NOMO-1 (cell line): ENCODE measurements at regions not wholly inside any gene's neighbourhood (a gene's known extent, or its start where the extent isn't known, plus 50 kb on each side); places are given as distances from the start of the nearest gene placed in this dataset.
"Not testable (repeated sequence)": the region's sequence is repeated elsewhere in the genome, so short reads cannot be mapped to it uniquely, and the experiment has no call there.

ENCODE experiments used
- DNase-seq, 2 experiments: peaks; one replicate each; lab custom pipeline; 2025; ENCODE audit not compliant: unreplicated experiment in 2 of 2; lab: John Stamatoyannopoulos, UW

DNA sequence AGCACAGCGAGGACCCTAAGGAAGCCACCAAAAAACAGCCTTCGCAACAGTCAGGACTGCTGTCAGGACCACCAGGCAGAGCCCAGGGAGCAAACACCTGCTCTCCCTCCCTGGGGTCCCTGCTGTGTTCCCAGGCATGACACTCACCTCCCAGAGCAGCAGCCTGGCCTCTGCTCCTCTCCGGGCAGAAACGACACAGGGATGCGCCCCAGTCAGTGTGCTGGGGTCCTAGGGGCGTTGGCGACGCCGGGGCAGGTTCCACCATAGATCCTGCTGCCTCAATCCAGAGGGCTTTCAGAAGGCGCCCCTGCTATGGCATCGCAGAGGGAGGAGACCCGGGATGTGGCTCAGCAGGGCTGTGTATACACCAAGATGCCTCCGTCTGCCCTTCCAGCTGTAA lies 169.7 kb upstream of the FOXD4L5 start:
- not testable (repeated sequence) for DNase-seq

DNA sequence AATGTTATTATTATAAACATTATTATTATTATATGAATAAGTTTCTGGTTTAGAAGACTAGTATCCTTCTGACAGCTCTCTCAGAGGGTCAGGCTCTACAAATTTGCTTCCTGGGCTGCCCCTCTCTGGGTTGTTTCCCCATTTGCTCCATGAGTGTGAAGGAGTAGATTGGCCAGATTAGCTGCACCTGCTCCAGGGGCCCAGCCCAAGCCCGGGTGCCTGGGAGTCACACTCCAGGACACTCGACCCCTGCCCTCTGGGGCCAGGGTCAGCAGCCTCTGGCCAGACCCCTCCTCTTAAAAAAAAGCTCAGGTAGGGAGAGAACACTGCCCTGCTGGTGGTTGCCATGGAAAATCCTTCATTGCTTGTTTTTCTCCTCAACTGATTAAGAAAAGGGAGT lies 169.0 kb upstream of the FOXD4L5 start:
- DNase-seq: not testable (repeated sequence)

DNA sequence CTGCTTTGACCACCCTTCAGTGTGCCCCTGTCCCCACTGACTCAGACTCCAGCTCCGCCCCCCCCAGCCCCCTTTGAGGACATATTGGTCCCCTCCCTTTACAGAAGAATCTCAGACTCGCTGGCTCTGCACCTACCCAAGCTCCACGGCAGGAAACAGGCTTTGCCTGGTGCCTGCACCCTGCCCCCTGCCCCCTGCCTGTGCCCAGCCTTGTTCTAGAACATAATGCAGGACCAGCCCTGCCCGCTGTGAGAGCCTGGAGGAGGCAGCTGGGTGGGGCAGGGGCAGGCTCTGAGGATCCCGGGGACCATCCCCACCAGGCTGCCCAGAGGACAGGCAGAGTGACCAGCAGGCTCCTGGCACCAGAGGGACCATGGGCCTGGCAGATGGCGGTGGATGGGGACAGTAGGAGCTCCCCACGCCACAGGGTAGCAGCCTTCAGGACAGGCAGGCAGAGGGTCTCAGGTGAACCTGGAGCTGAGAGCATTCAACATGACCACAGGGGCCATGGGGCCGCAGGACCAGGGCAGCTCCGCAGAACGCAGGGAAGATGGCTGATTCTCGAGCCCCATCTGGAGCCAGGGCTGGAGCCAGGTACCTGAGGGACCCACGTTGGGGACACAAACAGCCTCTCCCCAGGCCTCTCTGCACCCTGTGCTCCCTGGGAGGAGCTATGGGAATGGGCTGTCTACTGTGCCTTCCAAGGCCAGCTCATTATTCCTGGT lies 165.0 kb upstream of the FOXD4L5 start:
- DNase-seq: not testable (repeated sequence)

DNA sequence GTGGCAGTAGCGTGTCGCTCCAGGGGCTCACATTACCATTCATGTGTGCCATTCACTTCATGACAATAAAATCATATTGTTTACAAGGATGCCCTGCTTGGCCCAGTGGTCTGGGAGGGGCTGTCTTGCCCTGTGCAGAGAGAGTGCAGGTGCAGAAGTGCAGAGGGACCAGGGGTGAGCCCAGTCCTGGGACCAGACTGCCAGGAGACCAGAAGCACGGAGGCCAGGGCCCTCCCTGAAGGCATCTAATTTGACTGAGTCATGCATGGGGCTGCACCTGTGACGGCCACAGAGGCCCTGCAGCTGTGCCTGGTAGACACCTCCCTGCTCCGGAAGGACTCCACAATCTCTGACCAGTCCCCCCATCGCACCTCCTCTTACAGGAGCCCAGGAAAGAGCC lies 164.4 kb upstream of the FOXD4L5 start:
- no peak for DNase-seq

DNA sequence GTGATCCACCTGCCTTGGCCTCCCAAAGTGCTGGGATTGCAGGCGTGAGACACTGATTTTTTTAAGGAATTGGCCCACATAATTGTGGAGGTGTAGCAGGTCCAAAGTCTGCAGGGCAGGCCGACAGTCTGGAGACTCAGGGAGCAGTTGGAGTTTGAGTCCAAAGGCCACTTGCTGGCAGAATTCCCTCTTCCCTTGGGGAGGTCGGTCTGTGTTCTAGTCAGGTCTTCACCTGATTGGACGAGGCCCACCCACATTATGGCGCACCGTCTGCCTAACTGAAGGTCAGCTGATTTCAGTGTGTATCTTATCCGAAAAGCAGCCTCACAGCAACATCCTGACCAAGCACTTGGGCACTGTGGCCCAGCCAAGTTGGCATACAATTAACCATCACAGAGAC lies 162.1 kb upstream of the FOXD4L5 start:
- DNase-seq: not testable (repeated sequence)

DNA sequence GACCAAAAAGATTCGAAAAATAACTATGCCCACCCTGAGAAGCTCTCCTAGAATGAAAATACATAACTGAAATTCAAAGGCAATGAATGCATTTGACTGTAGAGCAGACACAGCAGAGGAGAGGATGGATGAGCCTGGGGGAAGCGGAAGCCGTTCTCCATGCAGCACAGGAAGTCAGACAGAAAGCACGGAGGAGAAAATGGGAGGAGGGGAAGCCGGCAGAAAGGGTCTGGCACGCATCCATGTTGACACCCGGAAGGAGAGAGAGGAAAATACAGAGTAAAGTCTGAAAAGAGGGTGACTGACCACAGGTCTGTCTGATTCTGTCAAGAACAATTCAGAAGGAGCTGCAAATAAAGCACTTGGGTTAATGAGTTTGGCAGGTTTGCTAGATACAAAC lies 161.0 kb upstream of the FOXD4L5 start:
- not testable (repeated sequence) for DNase-seq

DNA sequence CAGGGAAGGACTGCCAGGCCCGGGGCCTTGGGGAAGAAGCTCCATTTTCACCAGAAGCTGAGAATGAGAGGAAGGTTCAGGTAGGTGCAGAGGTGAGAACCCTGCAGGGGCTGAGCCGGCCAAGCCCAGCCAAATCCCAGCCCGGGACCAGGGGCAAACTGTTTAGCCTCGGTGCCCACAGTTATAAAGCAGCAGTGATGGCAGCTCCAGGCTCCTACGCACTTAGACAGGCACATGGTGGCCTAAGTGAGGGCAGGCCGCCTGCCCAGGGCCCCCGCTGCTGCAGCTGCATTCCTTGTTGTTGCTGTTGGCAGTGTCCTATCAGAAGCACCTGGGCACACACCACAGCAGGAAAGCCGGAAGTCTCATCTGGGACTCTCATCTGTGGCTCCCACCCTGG lies 159.9 kb upstream of the FOXD4L5 start:
- DNase-seq: no peak

DNA sequence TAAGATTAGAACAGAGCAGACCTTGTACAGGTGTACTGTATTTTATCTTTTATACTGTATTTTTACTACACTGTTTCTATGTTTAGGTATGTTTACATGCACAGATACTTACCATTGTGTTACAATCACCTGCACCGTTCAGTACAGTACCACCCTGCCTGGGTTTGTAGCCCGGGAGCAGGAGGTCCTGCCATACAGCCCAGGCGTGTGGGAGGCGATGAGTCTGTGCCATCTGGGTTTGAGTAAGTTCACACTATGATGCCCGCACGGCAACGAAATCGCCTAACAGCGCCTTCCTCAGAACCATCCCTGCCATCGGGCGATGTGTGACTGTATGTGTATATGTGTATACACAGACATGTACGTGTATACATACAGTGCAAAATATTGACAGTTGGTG lies 157.1 kb upstream of the FOXD4L5 start:
- not testable (repeated sequence) for DNase-seq

DNA sequence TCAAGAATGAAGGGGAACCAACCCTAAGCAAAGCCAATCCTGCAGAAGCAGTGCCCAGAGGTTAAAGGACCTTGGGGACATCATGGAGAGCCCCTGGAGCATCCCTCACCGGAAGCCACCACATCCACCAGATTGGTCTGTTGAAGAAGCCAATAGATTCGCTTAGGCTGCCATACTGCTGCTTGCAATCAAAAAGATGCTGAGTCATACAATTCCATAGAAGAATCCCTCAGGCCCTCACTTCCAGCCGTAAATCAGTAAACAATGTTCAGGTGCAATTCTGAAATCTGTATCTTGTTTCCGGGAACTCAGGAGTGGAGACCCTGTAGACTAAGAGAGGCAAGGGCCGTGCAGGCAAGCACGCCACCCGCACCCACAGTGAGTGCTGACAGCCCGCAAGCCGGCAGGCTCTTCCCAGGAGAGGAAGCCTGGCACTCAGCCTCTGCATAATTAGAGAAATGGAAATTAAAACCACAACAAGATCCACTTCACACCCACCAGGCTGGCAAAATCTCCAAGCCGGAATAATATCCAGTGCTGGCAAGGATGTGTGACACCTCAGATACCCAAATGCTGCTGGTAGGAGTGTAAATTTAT lies 156.4 kb upstream of the FOXD4L5 start:
- not testable (repeated sequence) for DNase-seq

DNA sequence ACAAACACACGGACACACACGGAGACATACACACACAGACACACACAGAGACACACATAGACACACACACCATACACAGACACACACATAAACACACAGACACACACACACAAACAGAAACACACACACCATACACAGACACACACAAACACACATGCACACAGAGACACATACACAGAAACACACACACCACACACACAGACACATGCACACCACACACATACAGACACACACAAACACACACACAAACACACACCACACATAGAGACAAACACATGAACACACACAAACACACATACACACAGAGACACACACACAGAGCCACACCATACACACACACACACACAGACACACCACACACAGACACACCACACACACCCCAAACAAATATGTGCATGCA lies 152.7 kb upstream of the FOXD4L5 start:
- no peak for DNase-seq

DNA sequence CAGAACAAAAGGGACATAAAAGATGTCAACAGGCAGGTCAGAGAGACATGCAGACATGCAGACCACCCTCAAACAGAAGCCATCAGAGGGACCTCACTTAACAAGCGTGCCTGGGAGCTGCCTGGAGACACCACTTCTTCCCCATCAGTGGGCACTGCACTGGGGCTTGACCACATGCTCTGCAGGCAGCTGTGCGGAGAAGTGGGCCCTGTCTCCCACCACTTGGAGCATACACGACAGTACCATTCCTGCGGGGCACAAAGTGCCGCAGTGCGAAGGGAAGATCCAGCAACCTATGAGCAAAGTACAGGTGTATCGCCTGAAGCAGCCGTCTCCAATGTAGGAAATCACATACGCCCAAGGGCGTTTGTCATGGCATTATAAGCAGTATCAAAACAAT lies 150.5 kb upstream of the FOXD4L5 start:
- DNase-seq: no peak

DNA sequence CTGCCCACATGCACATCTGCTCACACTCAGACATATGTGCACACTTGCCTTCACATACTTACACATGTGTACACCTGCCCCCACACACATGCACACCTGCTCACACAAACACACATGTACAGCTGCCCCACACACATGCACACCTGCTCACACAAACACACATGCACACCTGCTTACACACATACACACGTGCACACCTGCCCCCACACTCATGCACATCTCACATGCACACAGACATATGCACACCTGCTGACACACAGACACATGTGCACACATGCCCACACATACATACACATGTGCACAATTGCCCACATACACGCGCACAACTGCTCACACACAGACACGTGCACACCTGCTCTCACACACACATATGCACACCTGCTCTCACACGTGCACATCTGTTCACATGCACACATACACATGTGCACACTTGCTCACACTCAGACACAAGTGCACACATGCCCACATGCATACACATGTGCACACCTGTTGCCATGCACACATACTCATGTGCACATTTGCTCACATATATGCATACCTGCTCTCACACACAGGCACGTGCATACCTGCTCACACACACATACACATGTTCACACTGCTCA lies 147.8 kb upstream of the FOXD4L5 start:
- no peak for DNase-seq

DNA sequence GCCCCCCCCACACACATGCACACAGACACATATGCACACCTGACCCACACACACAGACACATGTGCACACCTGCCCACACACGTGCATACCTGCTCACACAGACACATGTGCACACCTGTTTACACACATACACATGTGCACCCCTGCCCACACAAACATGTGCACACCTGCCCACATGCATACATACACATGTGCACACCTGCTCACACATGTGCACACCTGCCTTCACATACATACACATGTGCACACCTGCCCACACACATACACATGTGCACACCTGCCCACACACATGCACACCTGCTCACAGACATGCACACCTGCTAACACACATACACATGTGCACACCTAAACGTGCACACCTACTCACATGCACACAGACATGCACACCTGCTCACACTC lies 147.0 kb upstream of the FOXD4L5 start:
- DNase-seq: no peak

DNA sequence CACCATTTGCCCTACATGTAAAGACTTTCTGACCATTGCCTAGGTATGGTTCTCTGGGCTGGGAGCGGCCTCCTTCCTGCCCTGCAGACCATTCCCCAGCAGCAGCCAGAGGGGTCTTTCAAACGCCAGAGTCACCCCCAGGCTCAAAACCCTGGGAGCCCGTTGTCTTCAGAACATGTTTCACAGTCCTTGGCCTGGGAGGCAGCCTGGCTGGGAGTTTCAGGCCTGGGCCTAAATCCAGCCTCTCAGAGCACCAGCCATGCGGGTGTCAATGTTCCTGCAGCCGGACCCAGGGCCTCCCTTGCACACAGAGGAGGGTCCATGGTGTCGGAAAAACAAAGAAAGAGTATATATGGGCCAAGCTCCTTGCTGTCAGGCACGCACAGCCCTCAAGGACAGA lies 145.2 kb upstream of the FOXD4L5 start:
- DNase-seq: no peak

DNA sequence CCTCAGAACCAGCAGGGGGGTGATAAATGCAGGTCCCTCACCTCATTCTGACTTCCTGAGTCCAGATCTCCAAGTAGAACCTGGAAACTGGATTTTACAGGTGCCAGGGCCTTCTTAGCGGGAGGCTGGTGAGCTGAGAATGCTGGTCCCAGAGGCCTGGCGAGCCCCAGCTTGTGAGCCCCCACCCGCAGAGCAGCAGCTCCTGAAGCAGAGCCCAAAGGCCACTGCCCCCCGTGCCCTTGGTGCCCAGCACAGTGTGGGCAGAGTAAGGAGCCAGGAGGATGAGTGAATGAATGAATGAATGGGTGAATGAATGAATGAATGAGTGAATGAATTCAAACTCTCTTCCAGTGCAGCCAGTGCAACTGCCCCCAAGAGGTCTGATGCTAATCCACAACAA lies 142.4 kb upstream of the FOXD4L5 start:
- DNase-seq: not testable (repeated sequence)

DNA sequence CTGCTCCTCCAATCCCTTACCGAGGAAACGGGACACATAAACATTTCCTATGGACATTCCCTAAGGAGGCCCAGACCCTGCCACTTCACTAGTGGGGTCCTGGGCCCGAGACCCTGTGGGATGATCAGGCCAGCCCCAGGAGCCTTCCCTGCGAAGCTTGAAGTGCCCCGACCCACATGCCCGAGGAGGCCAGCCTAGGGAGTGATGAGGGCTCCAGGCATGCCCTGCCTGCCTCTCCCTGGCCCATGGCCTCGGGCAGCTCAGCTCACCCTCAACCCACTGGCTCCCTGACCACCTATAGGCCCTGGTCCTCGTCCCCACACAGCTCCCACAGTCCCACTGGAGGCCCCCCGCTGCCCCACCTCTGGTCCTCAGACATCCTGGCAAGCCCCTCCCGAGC lies 141.8 kb upstream of the FOXD4L5 start:
- not testable (repeated sequence) for DNase-seq

DNA sequence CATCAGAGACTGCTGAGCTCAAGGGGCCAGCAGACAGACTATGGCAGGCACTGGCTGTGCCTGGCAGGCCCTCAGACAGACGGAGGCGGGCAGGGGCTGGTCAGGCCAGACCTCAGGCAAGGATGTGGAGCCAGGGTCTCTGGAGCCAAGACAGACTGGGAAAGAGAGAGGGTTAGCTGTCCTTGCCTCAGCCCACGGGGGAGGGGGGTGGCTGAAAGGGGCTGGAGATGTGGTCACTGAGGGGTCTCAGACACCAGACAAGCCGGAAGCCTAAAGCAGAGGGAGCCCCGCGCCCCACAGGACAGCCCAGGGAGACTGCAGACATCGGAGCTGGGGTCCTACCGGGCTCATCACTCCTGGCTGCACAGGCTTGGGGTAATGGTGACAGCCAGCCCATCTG lies 141.2 kb upstream of the FOXD4L5 start:
- no peak for DNase-seq

DNA sequence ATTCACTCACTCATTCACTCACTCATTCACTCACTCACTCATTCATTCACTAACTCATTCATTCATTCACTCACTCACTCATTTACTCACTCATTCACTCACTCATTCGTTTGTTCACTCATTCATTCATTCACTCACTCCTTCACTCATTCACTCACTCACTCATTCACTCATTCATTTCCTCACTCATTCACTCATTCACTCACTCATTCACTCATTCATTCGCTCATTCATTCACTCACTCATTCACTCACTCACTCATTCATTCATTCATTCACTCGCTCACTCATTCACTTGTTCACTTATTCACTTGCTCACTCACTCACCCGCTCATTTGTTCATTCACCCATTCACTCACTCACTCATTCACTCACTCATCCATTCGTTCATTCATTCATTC lies 140.2 kb upstream of the FOXD4L5 start:
- DNase-seq: not testable (repeated sequence)

DNA sequence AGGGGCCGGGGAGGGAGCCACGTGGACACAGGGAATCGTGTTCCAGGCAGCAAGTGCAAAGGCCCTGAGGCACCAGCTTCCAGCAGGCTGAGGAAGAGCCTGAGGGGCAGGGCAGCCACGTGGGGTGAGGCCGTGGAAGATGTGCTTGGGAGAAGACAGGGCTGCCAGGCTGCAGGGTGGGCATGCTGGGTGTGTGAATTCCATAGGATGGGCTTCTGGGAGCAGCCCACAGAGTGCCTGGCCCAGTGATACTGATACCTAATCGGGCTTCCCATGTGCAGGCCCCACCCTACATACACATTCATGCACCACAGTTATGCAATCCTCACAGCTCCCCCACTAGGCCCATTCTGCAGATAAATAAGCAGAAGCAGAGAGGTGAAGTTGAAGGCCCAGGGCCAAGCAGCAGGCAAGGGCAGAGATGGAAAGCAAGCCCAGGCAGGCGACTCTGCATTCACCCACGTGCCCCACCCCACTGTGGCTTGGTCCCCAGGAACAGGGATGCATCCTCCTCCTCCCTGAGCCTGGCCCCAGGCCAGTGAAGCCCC lies 139.5 kb upstream of the FOXD4L5 start:
- not testable (repeated sequence) for DNase-seq

DNA sequence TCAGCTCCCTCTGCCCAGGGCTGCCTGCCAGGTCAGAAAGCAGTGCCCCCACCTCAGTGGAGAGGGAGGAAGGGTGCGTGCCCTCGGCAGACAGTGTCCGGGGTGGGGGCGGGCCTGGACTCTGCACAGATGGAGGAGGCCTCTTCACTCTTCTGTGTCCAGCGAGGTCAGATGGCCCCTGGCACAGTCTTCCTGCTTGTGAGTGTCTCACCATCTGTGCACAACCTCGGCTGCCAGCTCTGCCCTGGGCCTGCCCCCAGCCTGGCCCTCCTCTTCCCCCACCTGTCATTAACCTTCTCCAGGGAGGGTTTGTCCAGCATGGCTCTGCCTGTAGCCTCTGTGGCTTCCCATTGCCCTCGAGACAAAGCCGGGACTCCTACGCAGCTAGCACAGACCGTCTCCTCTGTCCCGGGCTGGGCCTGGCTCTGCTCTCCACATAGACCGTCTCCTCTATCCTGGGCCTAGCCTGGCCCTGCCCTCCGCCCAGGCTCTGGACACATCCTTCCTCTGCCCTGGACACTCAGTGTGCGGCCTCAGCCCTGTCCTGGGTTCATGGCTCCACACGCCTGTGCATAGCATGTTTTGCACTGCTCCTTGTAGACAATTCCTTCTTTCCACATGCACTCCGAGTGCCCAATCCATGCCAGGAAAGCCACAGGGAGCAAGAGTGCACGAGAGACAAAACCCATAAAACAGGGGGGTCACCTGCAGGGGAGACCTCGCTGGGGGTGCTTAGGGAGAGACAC lies 138.9 kb upstream of the FOXD4L5 start:
- not testable (repeated sequence) for DNase-seq
